GM06990 (cell line): ENCODE measurements at regions not wholly inside any gene's neighbourhood (a gene's known extent, or its start where the extent isn't known, plus 50 kb on each side); places are given as distances from the start of the nearest gene placed in this dataset.

ENCODE experiments used
- DNase-seq: peaks from one replicate; pipeline ENCODE4 v3.0.0-alpha.2; 2011; ENCODE audit not compliant: insufficient read length; ENCODE audit errors: extremely low read depth
- H3K27me3 ChIP-seq: replicated peaks from 2 replicates; pipeline ENCODE4 v1.6.0; 2011; ENCODE audit warnings: low read length; ENCODE audit not compliant: control insufficient read depth, insufficient read depth
- H3K36me3 ChIP-seq: 2 replicates; pipeline ENCODE4 v1.5.1; 2011; ENCODE audit warnings: low read length; ENCODE audit not compliant: control insufficient read depth, insufficient read depth
- H3K4me3 ChIP-seq: replicated peaks from 2 replicates; pipeline ENCODE4 v1.5.1; 2011; ENCODE audit warnings: low read depth, mild to moderate bottlenecking, control low read depth, low read length
- TF ChIP-seq, protein P1 (sequence below): IDR thresholded peaks from 2 replicates; pipeline ENCODE4 v1.5.1; 2011; ENCODE audit warnings: low read length, control low read depth, mild to moderate bottlenecking, inconsistent platforms; ENCODE audit not compliant: insufficient read depth, poor library complexity, severe bottlenecking

DNA sequence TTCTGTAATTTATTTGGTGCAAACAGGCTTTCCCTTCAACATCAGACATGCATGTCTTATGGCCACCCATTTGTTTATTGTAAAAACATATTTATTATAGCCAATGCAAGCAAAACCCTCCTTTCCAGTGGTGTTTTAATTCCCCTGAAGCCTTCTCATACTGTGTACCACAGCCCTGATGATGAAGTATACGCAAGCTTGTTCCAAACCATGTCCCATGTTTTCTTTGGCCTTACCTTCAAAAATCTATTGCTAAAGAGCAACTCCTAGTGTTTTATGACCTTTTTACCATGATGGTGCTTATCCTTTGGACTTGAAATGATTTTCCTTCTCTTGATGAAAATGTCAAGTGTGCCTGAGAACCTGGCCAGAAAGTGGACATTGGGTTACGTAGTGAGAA, 85.9 kb upstream of the CCDC91 start:
- TF ChIP-seq, protein P1, sequence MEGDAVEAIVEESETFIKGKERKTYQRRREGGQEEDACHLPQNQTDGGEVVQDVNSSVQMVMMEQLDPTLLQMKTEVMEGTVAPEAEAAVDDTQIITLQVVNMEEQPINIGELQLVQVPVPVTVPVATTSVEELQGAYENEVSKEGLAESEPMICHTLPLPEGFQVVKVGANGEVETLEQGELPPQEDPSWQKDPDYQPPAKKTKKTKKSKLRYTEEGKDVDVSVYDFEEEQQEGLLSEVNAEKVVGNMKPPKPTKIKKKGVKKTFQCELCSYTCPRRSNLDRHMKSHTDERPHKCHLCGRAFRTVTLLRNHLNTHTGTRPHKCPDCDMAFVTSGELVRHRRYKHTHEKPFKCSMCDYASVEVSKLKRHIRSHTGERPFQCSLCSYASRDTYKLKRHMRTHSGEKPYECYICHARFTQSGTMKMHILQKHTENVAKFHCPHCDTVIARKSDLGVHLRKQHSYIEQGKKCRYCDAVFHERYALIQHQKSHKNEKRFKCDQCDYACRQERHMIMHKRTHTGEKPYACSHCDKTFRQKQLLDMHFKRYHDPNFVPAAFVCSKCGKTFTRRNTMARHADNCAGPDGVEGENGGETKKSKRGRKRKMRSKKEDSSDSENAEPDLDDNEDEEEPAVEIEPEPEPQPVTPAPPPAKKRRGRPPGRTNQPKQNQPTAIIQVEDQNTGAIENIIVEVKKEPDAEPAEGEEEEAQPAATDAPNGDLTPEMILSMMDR: no peak
- DNase-seq: no peak
- H3K36me3 ChIP-seq: no peaks in the 10 kb centered on the region
- no peak overlapping the region for H3K4me3 ChIP-seq
- H3K27me3 ChIP-seq: no peaks in the 10 kb centered on the region

DNA sequence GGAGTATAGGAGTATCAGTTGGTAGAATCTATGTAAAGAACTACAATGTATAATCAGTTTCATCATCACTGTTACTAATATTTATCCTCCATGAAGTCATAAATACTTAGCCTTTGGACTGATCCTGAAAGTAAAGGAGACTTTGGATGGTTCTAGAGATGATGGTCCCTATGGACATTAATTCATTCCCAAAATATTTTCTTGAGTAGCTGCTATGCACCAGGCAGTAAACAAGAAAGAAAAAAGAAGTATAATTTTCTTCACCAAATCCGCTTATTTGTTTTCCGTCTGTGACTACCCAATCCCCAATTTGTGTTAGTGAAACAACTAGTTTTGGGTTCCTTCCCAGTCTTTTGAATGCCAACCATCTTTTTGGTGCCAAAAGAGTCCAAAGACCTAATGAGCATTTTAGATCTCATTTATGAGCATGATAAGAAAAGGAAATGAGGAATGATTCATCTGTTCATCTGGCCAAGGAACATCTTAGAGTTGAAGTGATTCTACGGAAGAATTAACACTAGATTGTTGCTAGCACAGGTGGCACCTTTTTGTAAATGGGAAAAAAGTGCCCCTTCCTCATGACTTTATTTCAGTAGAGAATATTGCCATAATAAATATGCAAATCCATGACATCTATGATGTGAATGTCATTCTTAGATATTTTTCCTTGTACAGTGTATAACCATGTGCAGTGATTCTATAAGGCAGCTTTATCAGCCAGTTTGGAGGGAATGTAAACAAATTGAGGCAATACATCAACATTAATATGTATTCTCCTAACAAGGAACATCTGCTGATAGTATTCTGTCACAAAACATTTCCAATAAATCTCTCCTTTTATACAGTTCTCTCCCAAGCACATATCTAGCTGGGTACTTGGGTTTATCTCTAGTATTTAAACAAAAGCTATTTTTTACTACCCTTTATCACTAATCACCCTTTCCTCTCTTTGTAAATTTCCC, 85.1 kb upstream of the CCDC91 start:
- H3K36me3 ChIP-seq: no peaks in the 10 kb centered on the region
- no peak overlapping the region for H3K4me3 ChIP-seq
- no peak for DNase-seq
- no peaks in the 10 kb centered on the region for H3K27me3 ChIP-seq
- TF ChIP-seq, protein P1: no peak

DNA sequence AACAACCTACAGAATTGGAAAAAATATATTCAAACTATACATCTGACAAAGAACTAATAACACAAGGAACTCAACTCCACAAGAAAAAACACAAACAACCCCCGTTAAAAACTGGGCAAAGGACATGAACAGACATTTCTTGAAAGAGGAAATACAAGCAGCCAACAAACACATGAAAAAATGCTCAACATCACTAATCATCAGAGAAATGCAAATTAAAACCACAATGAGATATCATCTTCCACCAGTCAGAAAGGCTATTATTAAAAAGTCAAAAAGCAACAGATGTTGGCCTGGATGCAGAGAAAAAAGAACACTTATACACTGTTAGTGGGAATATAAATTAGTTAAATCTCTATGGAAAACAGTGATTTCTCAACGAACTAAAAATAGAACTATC, 82.6 kb upstream of the CCDC91 start:
- TF ChIP-seq, protein P1: no peak
- no peaks in the 10 kb centered on the region for H3K27me3 ChIP-seq
- no peaks in the 10 kb centered on the region for H3K36me3 ChIP-seq
- H3K4me3 ChIP-seq: no peak overlapping the region
- no peak for DNase-seq

DNA sequence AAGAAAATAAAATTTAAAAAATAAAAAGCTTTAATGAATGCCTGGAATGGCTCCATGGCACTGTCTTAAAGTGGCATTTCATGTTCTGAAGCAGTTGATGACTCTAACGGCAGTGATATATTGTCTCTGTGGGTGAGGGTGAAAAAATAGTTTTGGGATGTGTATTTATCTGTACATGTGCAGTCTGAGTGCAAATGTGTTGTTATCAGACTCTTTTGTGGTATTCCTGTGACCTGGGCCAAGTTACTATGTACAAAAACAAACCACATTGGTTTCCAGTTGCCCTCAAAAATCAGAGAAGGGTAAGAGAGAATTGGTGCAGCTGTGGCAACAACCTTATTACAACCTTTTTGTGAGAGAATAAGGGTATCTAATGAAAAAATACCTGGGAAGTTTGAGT, 81.7 kb upstream of the CCDC91 start:
- TF ChIP-seq, protein P1: no peak
- Histone ChIP-seq H3K4me3 (no peak overlapping the region), H3K36me3 (no peaks in the 10 kb centered on the region), H3K27me3 (no peaks in the 10 kb centered on the region)
- no peak for DNase-seq

DNA sequence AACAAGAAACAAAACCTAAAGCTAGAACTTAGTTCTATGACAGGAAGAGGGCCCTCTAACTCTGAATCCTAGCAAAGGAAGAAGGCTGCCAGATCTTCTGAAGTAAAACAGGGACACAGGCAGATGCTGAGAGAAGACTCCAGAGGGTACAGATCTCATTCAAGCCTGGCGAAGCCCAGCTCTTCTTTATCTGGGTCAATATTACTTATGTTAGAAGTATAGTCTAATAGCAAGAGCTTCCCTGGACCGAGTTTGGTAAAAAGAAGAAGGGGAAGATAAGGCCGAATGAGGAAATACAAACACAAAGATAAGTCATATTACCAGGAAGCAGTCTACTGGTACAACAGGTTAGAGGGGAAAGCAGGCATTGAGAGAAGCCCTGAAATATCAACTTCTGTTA, 79.9 kb upstream of the CCDC91 start:
- Histone ChIP-seq H3K27me3 (no peaks in the 10 kb centered on the region), H3K4me3 (no peak overlapping the region), H3K36me3 (no peaks in the 10 kb centered on the region)
- TF ChIP-seq, protein P1: no peak
- no peak for DNase-seq
